Endothelial cell of umbilical vein (primary cell): ENCODE measurements at regions not wholly inside any gene's neighbourhood (a gene's known extent, or its start where the extent isn't known, plus 50 kb on each side); places are given as distances from the start of the nearest gene placed in this dataset.

Experiments used
- BruUV-seq: library from RNA; stranded (reverse); fragments of 400-500 nt; replicated peaks from 2 replicates; lab custom pipeline; 2021; lab: Mats Ljungman, UMichigan
- CTCF ChIA-PET: fragments of 300-600, 350-600 bp; sonication (Branson Sonifier 250); formaldehyde crosslinking; loops from one replicate; lab custom pipeline; 2021; ENCODE audit warnings: antibody characterized with exemption, inconsistent platforms; lab: Charles Lee
- POLR2A ChIA-PET: fragments of 300-600, 350-600 bp; sonication (Branson Sonifier 250); formaldehyde crosslinking; loops from one replicate; lab custom pipeline; 2021; ENCODE audit warnings: antibody characterized with exemption, inconsistent platforms; lab: Charles Lee
- DNase-seq: peaks from one replicate; pipeline ENCODE4 v3.0.0-alpha.2; 2011; ENCODE audit warnings: low read depth, low spot score
- FAIRE-seq: peaks from 2 replicates; lab custom pipeline; 2011; peaks lifted over from hg19 to GRCh38; lab: Jason Lieb, UNC
- H2AFZ ChIP-seq: 2 replicates; pipeline ENCODE4 v1.6.0; 2012; ENCODE audit warnings: low read depth, low read length, control low read depth, inconsistent platforms
- H3K27ac ChIP-seq: 2 replicates; pipeline ENCODE4 v1.5.1; 2011; ENCODE audit warnings: low read depth, mild to moderate bottlenecking, control low read depth, low read length, moderate library complexity; ENCODE audit not compliant: insufficient read depth
- H3K27me3 ChIP-seq, 2 experiments: 2 replicates each; pipeline versions ENCODE4 v1.6.0 to v1.6.1; 2011; ENCODE audit warnings: low read length in 2 of 2, mixed read lengths in 1 of 2; ENCODE audit not compliant: control insufficient read depth in 2 of 2, insufficient read depth in 2 of 2
- H3K36me3 ChIP-seq, 2 experiments: 2 replicates in 1 of 2; 3 replicates in 1 of 2; pipeline ENCODE4 v1.5.1; 2011; ENCODE audit warnings: low read length in 2 of 2, mild to moderate bottlenecking in 1 of 2, moderate library complexity in 1 of 2; ENCODE audit not compliant: control insufficient read depth in 2 of 2, insufficient read depth in 2 of 2; ENCODE audit errors: extremely low read depth in 1 of 2
- H3K4me1 ChIP-seq: 3 replicates; pipeline ENCODE4 v1.5.1; 2011; ENCODE audit warnings: mild to moderate bottlenecking, low read length; ENCODE audit not compliant: control insufficient read depth, insufficient read depth; ENCODE audit errors: extremely low read depth
- H3K4me2 ChIP-seq: 2 replicates; pipeline ENCODE4 v1.6.1; 2011; ENCODE audit warnings: low read length, control low read depth, mixed read lengths; ENCODE audit not compliant: insufficient read depth
- H3K4me3 ChIP-seq, 3 experiments: fragments of 200-600 bp in 1 of 3; sonication (generic), shearing (Covaris generic) in 1 of 3; replicated peaks in 1 of 3; 2 replicates each; pipeline ENCODE4 v1.5.1; 2011 to 2016; ENCODE audit warnings: control low read depth in 3 of 3, low read length in 3 of 3, mild to moderate bottlenecking in 2 of 3, inconsistent platforms in 1 of 3, low read depth in 1 of 3, moderate library complexity in 1 of 3; ENCODE audit not compliant: insufficient read depth in 1 of 3
- H3K79me2 ChIP-seq: 2 replicates; pipeline ENCODE4 v1.6.0; 2012; ENCODE audit warnings: low read length, inconsistent platforms; ENCODE audit not compliant: control insufficient read depth, insufficient read depth
- H3K9ac ChIP-seq: replicated peaks from 2 replicates; pipeline ENCODE3; 2011; ENCODE audit warnings: low read length, control low read depth; ENCODE audit not compliant: insufficient read depth; ENCODE audit errors: extremely low read depth
- H3K9me1 ChIP-seq: replicated peaks from 3 replicates; pipeline ENCODE4 v1.6.0; 2011; ENCODE audit warnings: mild to moderate bottlenecking, low read length; ENCODE audit not compliant: control insufficient read depth, insufficient read depth; ENCODE audit errors: extremely low read depth
- H3K9me3 ChIP-seq: replicated peaks from 2 replicates; pipeline ENCODE4 v1.5.1; 2012; ENCODE audit warnings: low read length, inconsistent platforms; ENCODE audit not compliant: control insufficient read depth, insufficient read depth
- H4K20me1 ChIP-seq: replicated peaks from 2 replicates; pipeline ENCODE3; 2011; ENCODE audit warnings: mild to moderate bottlenecking, low read length; ENCODE audit not compliant: control insufficient read depth, insufficient read depth; ENCODE audit errors: extremely low read depth
- EZH2 ChIP-seq: IDR thresholded peaks from 2 replicates; pipeline ENCODE4 v1.6.1; 2012; ENCODE audit warnings: borderline replicate concordance, low read depth, mild to moderate bottlenecking, moderate library complexity, low read length, inconsistent platforms; ENCODE audit not compliant: severe bottlenecking
- FOS ChIP-seq: IDR thresholded peaks from 2 replicates; pipeline ENCODE4 v1.6.1; 2011; ENCODE audit warnings: mild to moderate bottlenecking, low read length, moderate library complexity, borderline replicate concordance; ENCODE audit not compliant: insufficient read depth
- GATA2 ChIP-seq: IDR thresholded peaks from 2 replicates; pipeline ENCODE4 v1.7.0; 2011; ENCODE audit warnings: low read depth, mild to moderate bottlenecking, moderate library complexity, mixed read lengths, low read length; ENCODE audit not compliant: insufficient read length, insufficient read depth
- MYC ChIP-seq: IDR thresholded peaks from one replicate; pipeline ENCODE4 v1.6.1; 2011; ENCODE audit warnings: mild to moderate bottlenecking, low read depth, low read length
- POLR2A ChIP-seq: IDR thresholded peaks from 2 replicates; pipeline ENCODE4 v1.6.1; 2012; ENCODE audit warnings: low read depth, mild to moderate bottlenecking, control low read depth, low read length
- POLR2AphosphoS5 ChIP-seq: IDR thresholded peaks from 2 replicates; pipeline ENCODE4 v1.6.1; 2012; ENCODE audit warnings: low read depth, mild to moderate bottlenecking, control low read depth, low read length, moderate library complexity; ENCODE audit not compliant: insufficient read depth
- dilution Hi-C: fragments of 300-500 bp; cut with MboI; formaldehyde crosslinking; loops from one replicate; pipeline ENCODE4 v1.15.0; 2019; ENCODE audit warnings: low sequenced_read_pairs; ENCODE audit not compliant: extremely low pct_ligation_motif_present
- intact Hi-C: fragments of 100-400 bp; cut with micrococcal nuclease; formaldehyde crosslinking; loops from one replicate; pipeline ENCODE4 v1.10.0; 2022
- TF ChIP-seq, protein P1 (sequence below): IDR thresholded peaks from 2 replicates; pipeline ENCODE4 v1.6.1; 2011; ENCODE audit not compliant: insufficient read depth, insufficient read length
- TF ChIP-seq, protein P2 (sequence below), 2 donors: IDR thresholded peaks; 1 replicate in 1 of 2; 2 replicates in 1 of 2; pipeline ENCODE4 v1.5.1; 2011; ENCODE audit warnings: low read length in 2 of 2, mild to moderate bottlenecking in 2 of 2, moderate library complexity in 2 of 2, control low read depth in 1 of 2, inconsistent platforms in 1 of 2, low read depth in 1 of 2; ENCODE audit not compliant: insufficient read depth in 1 of 2; ENCODE audit errors: extremely low read depth in 1 of 2

DNA sequence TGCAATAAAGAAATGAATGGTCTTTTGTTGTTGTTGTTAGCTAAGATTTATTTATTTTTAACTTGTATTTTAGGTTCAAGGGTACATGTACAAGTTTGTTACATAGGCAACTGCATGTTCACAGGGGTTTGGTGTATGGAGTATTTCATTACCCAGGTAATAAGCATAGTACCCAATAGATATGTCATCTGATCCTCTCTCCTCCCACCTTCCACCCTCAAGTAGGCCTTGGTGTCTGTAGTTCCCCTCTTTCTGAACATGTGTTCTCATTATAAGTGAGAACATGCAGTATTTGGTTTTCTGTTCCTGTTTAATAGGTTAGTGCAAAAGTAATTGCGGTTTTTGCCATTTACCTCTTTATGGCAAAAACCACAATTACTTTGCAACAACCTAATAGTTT, 554.1 kb downstream of the TBC1D4 start:
- H3K9me3 ChIP-seq: no peaks in the 10 kb centered on the region
- no peaks in the 10 kb centered on the region for H3K9me1 ChIP-seq
- POLR2A ChIA-PET: no interaction called here
- no peaks in the 10 kb centered on the region for H3K27me3 ChIP-seq
- H2AFZ ChIP-seq: no peak overlapping the region
- no TSS peak for BruUV-seq
- H3K4me1 ChIP-seq: peaks cover 5% of the 10 kb centered on the region
- no peaks in the 10 kb centered on the region for H4K20me1 ChIP-seq
- CTCF ChIA-PET: no interaction called here
- dilution Hi-C loops (no loop called here), intact Hi-C loops (no loop called here)
- H3K36me3 ChIP-seq: no peaks in the 10 kb centered on the region
- no peaks in the 10 kb centered on the region for H3K79me2 ChIP-seq
- no peak for FAIRE-seq
- DNase-seq: no peak
- no peak overlapping the region for H3K4me2 ChIP-seq
- H3K9ac ChIP-seq: no peak overlapping the region
- TF ChIP-seq POLR2AphosphoS5 (no peak), GATA2 (no peak), POLR2A (no peak), EZH2 (no peak), MYC (no peak), FOS (no peak)
- TF ChIP-seq, protein P1, sequence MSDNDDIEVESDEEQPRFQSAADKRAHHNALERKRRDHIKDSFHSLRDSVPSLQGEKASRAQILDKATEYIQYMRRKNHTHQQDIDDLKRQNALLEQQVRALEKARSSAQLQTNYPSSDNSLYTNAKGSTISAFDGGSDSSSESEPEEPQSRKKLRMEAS: no peak
- TF ChIP-seq, protein P2, sequence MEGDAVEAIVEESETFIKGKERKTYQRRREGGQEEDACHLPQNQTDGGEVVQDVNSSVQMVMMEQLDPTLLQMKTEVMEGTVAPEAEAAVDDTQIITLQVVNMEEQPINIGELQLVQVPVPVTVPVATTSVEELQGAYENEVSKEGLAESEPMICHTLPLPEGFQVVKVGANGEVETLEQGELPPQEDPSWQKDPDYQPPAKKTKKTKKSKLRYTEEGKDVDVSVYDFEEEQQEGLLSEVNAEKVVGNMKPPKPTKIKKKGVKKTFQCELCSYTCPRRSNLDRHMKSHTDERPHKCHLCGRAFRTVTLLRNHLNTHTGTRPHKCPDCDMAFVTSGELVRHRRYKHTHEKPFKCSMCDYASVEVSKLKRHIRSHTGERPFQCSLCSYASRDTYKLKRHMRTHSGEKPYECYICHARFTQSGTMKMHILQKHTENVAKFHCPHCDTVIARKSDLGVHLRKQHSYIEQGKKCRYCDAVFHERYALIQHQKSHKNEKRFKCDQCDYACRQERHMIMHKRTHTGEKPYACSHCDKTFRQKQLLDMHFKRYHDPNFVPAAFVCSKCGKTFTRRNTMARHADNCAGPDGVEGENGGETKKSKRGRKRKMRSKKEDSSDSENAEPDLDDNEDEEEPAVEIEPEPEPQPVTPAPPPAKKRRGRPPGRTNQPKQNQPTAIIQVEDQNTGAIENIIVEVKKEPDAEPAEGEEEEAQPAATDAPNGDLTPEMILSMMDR (IDR thresholded peaks at IDR 0.05; ENCODE audit: extremely low read depth in 1 of 2, insufficient read depth in 1 of 2, low read depth in 1 of 2, low read length in 2 of 2): no peak
- no peak overlapping the region for H3K27ac ChIP-seq
- no peak overlapping the region for H3K4me3 ChIP-seq
